Ovary (tissue), 3 donors: ENCODE measurements at regions not wholly inside any gene's neighbourhood (a gene's known extent, or its start where the extent isn't known, plus 50 kb on each side); places are given as distances from the start of the nearest gene placed in this dataset.

Experiments
- CTCF ChIP-seq, 3 donors: fragments of 450-650 bp in 2 of 3; fragments of 200-600 bp in 1 of 3; IDR thresholded peaks; one replicate each; pipeline versions ENCODE4 v1.5.1 to v1.8.0; 2016 to 2022; ENCODE audit warnings: antibody characterized with exemption in 3 of 3, mild to moderate bottlenecking in 1 of 3
- POLR2A ChIP-seq: fragments of 450-650 bp; IDR thresholded peaks from one replicate; pipeline ENCODE4 v1.6.1; 2017; ENCODE audit warnings: antibody characterized with exemption, mild to moderate bottlenecking, moderate library complexity
- donor health status: DM: no; HTN: no; CAD: no.

GRCh38 chr1:166693673-166694297 lies 145.5 kb upstream of the POGK start:
- TF ChIP-seq CTCF (IDR thresholded peaks at IDR 0.05) (no peak), POLR2A (no peak)
